CD4-positive, CD25-positive, alpha-beta regulatory T cell (primary cell): ENCODE measurements at regions not wholly inside any gene's neighbourhood (a gene's known extent, or its start where the extent isn't known, plus 50 kb on each side); places are given as distances from the start of the nearest gene placed in this dataset.

Experiments used
- ATAC-seq, 2 donors: fragments of 150-1000 bp; cut with Tn5 transposase; one replicate each; pipeline ENCODE4 v1.10.0; 2021; ENCODE audit warnings: low read depth in 2 of 2, moderate number of reproducible peaks in 2 of 2, moderate library complexity in 1 of 2
- DNase-seq, 3 donors: peaks; one replicate each; pipeline versions ENCODE4 v3.0.0 to v3.0.0-alpha.2; 2012 to 2022; ENCODE audit warnings: mixed read lengths in 1 of 3
- H3K27ac ChIP-seq: one replicate; pipeline ENCODE4 v1.7.0; 2013; ENCODE audit warnings: mild to moderate bottlenecking, low read length; ENCODE audit not compliant: insufficient read depth, poor library complexity, severe bottlenecking
- H3K27me3 ChIP-seq: one replicate; pipeline ENCODE4 v1.7.0; 2013; ENCODE audit warnings: low read length; ENCODE audit not compliant: control insufficient read depth, insufficient read depth
- H3K36me3 ChIP-seq: one replicate; pipeline ENCODE4 v1.7.0; 2013; ENCODE audit warnings: mild to moderate bottlenecking, low read length, moderate library complexity; ENCODE audit not compliant: control insufficient read depth, insufficient read depth
- H3K4me1 ChIP-seq: 2 replicates; pipeline ENCODE4 v1.7.0; 2013; ENCODE audit warnings: mild to moderate bottlenecking, low read length; ENCODE audit not compliant: insufficient read depth, control insufficient read depth, poor library complexity, severe bottlenecking
- H3K4me3 ChIP-seq: one replicate; pipeline ENCODE4 v1.7.0; 2013; ENCODE audit warnings: low read depth, mild to moderate bottlenecking, low read length, moderate library complexity
- H3K9me3 ChIP-seq, 2 experiments: 1 replicate in 1 of 2; 2 replicates in 1 of 2; pipeline ENCODE4 v1.7.0; 2013; ENCODE audit warnings: low read length in 2 of 2, mild to moderate bottlenecking in 1 of 2, moderate library complexity in 1 of 2; ENCODE audit not compliant: control insufficient read depth in 2 of 2
- H3K27ac Mint-ChIP-seq, 3 donors: one replicate each; pipeline ENCODE4 v1.8.0; 2020 to 2022; ENCODE audit warnings: mild to moderate bottlenecking in 3 of 3, mixed read lengths in 3 of 3, moderate library complexity in 2 of 3
- H3K27me3 Mint-ChIP-seq: one replicate; pipeline ENCODE4 v1.8.0; 2022; ENCODE audit warnings: mild to moderate bottlenecking, mixed read lengths
- H3K36me3 Mint-ChIP-seq: one replicate; pipeline ENCODE4 v1.8.0; 2020; ENCODE audit warnings: mixed read lengths
- H3K4me1 Mint-ChIP-seq, 4 donors: one replicate each; pipeline ENCODE4 v1.8.0; 2020 to 2022; ENCODE audit warnings: mixed read lengths in 4 of 4, mild to moderate bottlenecking in 1 of 4
- H3K4me3 Mint-ChIP-seq, 4 donors: one replicate each; pipeline ENCODE4 v1.8.0; 2020 to 2022; ENCODE audit warnings: mild to moderate bottlenecking in 4 of 4, mixed read lengths in 4 of 4, moderate library complexity in 3 of 4
- H3K9me3 Mint-ChIP-seq, 7 donors: one replicate each; pipeline ENCODE4 v1.8.0; 2020 to 2022; ENCODE audit warnings: mixed read lengths in 7 of 7, mild to moderate bottlenecking in 3 of 7, moderate library complexity in 2 of 7

DNA sequence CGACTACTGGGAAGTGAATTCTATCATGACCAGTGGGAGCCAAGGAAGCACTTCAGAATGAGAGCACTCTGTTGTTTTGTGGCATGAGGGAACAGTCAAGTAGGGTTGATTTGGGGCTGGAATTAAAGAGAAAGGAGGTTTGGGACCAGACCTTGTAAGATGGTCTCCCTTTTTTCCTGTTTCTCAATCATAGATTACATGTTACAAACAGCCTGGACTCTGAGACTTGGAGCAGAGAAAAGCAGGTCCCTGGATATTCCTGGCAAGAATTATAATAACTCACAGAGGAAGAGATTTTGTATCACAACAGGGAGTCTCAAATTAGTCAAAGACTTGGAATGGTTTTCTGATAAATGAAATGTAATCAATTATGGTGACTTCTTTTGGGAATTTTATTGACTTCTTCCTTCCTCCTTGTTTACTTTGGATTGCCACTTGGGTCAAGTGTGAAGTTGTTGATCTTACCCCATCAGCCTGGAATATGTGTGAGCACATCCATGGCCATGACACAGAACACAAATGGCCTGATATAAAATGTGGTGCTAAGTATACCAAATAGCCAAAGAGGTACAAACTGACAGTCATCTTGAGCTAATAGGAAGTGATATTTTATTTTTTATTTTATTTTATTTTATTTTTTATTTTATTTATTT is 131.0 kb upstream of the OSMR start:
- no peak overlapping the region for H3K4me3 Mint-ChIP-seq
- H3K4me1 ChIP-seq, result no peaks in the 10 kb centered on the region
- H3K4me3 ChIP-seq, result no peak overlapping the region
- DNase-seq, result no peak
- H3K36me3 Mint-ChIP-seq, result no peaks in the 10 kb centered on the region
- H3K4me1 Mint-ChIP-seq, result no peaks in the 10 kb centered on the region
- peaks cover 9% of the 10 kb centered on the region for H3K27me3 Mint-ChIP-seq
- H3K9me3 Mint-ChIP-seq, result peaks cover 0 to 6% (median 0%) of the 10 kb centered on the region in 7 donors
- no peak overlapping the region for H3K27ac Mint-ChIP-seq
- no peak overlapping the region for H3K27ac ChIP-seq
- no peaks in the 10 kb centered on the region for H3K27me3 ChIP-seq
- no peaks in the 10 kb centered on the region for H3K9me3 ChIP-seq
- H3K36me3 ChIP-seq, result no peaks in the 10 kb centered on the region
- no peak for ATAC-seq

DNA sequence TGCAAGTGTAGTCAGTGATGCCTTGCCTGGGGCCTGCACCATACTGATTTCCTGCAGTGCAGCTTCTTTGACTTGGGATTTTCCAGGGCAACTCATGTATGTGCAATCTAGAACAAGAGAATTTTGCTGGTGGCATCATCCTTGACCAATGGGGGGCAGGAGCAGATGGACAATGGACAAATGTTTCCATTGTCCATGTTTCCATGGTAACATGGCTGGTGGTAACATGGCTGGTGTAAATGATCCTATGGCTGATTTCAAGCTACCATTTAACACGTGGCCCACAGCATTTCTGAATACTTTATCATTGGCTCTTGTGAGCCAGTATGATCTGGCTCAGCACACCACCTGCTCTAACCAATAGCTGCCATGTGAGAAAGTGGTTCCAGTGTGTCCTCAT is 130.1 kb upstream of the OSMR start:
- Histone ChIP-seq H3K36me3 (no peaks in the 10 kb centered on the region), H3K4me3 (no peak overlapping the region), H3K27ac (no peak overlapping the region), H3K4me1 (no peaks in the 10 kb centered on the region), H3K27me3 (no peaks in the 10 kb centered on the region), H3K9me3 (no peaks in the 10 kb centered on the region)
- Mint-ChIP-seq H3K4me1 (no peaks in the 10 kb centered on the region), H3K27ac (no peak overlapping the region), H3K4me3 (no peak overlapping the region), H3K36me3 (no peaks in the 10 kb centered on the region), H3K9me3 (peaks cover 0 to 6% (median 0%) of the 10 kb centered on the region in 7 donors), H3K27me3 (peaks cover 9% of the 10 kb centered on the region)
- DNase-seq, result no peak
- no peak for ATAC-seq

DNA sequence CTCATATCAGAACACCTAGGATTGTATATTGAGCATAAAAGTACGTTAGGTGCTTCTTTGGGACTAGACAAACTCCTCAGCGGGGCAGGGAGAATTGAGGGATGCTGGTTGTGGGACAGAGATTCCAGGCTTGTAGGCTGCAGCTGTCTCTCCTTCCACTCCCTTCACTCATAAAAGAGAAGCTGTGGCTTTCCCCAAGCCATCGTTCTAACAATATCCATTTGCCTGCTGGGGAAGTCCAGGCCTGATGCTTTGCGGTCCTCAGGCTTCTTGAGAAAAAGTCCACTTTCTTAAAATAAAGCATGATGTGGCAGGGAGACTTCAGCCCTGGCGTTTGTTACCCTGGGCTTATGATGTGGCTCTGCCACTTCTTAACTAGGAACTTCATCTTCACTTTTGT is 129.3 kb upstream of the OSMR start:
- no peaks in the 10 kb centered on the region for H3K4me1 Mint-ChIP-seq
- H3K4me3 Mint-ChIP-seq, result no peak overlapping the region
- Histone ChIP-seq H3K4me3 (no peak overlapping the region), H3K36me3 (no peaks in the 10 kb centered on the region), H3K4me1 (no peaks in the 10 kb centered on the region), H3K9me3 (no peaks in the 10 kb centered on the region), H3K27ac (no peak overlapping the region), H3K27me3 (no peaks in the 10 kb centered on the region)
- H3K9me3 Mint-ChIP-seq, result peaks cover 0 to 6% (median 0%) of the 10 kb centered on the region in 7 donors
- no peak for DNase-seq
- H3K27ac Mint-ChIP-seq, result no peak overlapping the region
- ATAC-seq, result no peak
- peaks cover 9% of the 10 kb centered on the region for H3K27me3 Mint-ChIP-seq
- H3K36me3 Mint-ChIP-seq, result no peaks in the 10 kb centered on the region

DNA sequence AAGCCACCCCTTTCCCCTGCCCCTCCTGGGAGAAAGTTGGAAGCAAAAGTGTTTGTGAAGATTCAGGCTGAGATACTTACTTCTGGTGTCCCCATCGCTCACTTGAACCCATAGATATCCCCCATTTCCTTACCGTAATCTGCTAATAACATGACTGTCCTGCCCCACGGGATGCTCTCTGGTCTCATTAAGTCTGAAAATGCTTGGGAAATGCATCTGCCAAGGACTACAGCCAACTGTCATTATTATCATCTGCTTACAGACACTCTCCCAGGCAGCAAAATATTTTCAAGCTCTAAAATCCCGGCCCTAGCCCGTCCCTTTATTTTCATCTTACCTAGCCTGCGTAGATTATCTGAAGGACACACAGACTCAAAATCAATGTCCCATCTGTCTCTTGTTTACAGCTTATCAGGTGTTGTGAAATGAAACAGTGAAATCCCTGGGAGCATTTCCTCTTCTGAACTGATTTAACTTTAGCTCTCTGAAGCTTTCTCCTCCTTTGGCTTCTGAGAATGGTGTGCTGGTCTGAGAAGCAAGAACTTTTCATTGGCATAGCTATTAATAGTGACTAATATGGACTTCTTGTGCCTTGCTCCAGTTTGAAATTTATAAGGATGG is 126.9 kb upstream of the OSMR start:
- Mint-ChIP-seq H3K9me3 (peaks cover 0 to 6% (median 0%) of the 10 kb centered on the region in 7 donors), H3K27ac (no peak overlapping the region), H3K4me3 (no peak overlapping the region), H3K27me3 (peaks cover 4% of the 10 kb centered on the region), H3K36me3 (no peaks in the 10 kb centered on the region), H3K4me1 (no peaks in the 10 kb centered on the region)
- H3K4me3 ChIP-seq, result no peak overlapping the region
- no peaks in the 10 kb centered on the region for H3K9me3 ChIP-seq
- H3K27me3 ChIP-seq, result no peaks in the 10 kb centered on the region
- H3K27ac ChIP-seq, result no peak overlapping the region
- ATAC-seq (no peak), DNase-seq (no peak)
- H3K36me3 ChIP-seq, result no peaks in the 10 kb centered on the region
- no peaks in the 10 kb centered on the region for H3K4me1 ChIP-seq

DNA sequence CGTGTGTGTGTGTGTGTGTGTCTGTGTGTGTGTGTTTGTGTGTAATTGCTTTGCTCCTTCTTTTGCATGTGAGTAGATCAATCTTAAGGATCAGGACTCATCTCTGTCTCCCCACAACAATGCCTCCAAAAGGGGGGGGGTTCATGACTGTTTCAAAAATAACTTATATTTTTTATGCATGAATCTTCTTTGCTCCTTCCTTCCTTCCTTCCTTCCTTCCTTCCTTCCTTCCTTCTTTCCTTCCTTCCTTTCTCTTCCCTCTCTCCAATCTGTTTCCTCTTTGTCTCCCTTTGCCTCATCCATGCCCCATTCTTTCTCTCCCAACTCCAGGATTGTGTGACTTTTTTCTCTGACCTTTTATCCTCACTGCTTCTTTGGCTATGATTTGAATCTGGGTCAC is 126.4 kb upstream of the OSMR start:
- Mint-ChIP-seq H3K4me3 (no peak overlapping the region), H3K9me3 (peaks cover 0 to 6% (median 0%) of the 10 kb centered on the region in 7 donors), H3K4me1 (no peaks in the 10 kb centered on the region), H3K27ac (no peak overlapping the region), H3K36me3 (no peaks in the 10 kb centered on the region), H3K27me3 (peaks cover 4% of the 10 kb centered on the region)
- Histone ChIP-seq H3K4me3 (no peak overlapping the region), H3K27ac (no peak overlapping the region), H3K9me3 (no peaks in the 10 kb centered on the region), H3K27me3 (no peaks in the 10 kb centered on the region), H3K4me1 (no peaks in the 10 kb centered on the region), H3K36me3 (no peaks in the 10 kb centered on the region)
- ATAC-seq (no peak), DNase-seq (no peak)

DNA sequence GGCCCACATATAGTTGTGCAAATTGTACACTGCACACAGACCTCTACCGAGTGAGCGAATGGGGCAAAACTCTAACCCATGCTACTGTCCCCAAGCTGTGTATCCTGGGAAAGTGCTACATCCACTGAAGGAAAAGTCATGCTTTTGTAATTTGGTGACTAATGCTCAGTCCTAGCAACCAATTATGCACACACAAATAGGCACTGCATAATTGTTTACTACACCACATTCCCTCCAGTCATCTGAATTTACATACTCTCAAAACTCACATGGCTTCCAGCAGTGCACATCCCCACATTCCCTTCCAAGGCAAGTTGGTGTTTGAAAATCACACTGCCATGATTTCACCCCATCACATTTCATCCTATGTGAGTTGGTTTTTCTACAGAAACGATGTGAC is 125.9 kb upstream of the OSMR start:
- H3K4me1 ChIP-seq, result no peaks in the 10 kb centered on the region
- H3K4me1 Mint-ChIP-seq, result no peaks in the 10 kb centered on the region

DNA sequence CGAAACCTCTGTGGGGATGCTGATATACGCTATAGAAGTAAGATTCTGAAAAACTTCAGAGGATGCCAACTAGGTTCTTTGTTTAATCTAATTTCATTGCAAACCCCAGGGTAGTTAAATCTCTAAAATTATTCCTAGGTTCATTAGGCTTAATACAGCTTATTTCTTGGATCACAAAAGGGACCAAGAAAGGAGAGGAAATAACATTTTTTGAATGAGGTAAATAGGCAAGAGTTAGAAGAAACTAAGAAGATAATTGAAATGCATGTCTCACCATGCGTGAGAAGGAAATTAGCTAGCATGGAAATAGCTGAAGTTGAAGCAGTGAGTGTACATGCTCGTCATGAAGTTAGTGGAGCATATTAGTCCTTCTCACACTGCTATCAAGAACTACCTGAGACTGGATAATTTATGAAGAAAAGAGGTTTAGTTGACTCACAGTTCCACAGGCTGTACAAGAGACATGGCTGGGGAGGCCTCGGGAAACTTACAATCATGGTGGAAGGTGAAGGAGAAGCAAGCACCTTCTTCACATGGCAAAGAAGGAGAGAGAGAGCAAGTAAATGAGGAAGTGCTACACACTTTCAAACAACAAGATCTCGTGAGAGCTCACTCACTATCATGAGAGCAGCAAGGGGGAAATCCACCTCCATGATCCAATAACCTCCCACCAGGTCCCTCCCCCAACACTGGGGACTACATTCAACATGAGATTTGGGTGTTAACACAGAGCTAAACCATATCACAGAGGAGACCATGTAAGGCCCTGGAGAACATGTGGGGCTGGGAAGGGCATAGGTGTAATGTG is 125.1 kb upstream of the OSMR start:
- H3K36me3 Mint-ChIP-seq, result no peaks in the 10 kb centered on the region
- Histone ChIP-seq H3K9me3 (no peaks in the 10 kb centered on the region), H3K27ac (no peak overlapping the region), H3K27me3 (no peaks in the 10 kb centered on the region), H3K4me3 (no peak overlapping the region), H3K36me3 (no peaks in the 10 kb centered on the region), H3K4me1 (no peaks in the 10 kb centered on the region)
- H3K9me3 Mint-ChIP-seq, result peaks cover 0 to 6% (median 0%) of the 10 kb centered on the region in 7 donors
- H3K4me1 Mint-ChIP-seq, result no peaks in the 10 kb centered on the region
- ATAC-seq, result no peak
- peak overlapping the region in 1 of 4 donors; percentile 13 for H3K4me3 Mint-ChIP-seq
- H3K27me3 Mint-ChIP-seq, result peaks cover 4% of the 10 kb centered on the region
- no peak for DNase-seq
- no peak overlapping the region for H3K27ac Mint-ChIP-seq

More for the DNA sequence above, 125.9 kb upstream of the OSMR start:
- Histone ChIP-seq H3K27me3 (no peaks in the 10 kb centered on the region), H3K36me3 (no peaks in the 10 kb centered on the region), H3K4me3 (no peak overlapping the region), H3K27ac (no peak overlapping the region), H3K9me3 (no peaks in the 10 kb centered on the region)
- no peak for ATAC-seq
- Mint-ChIP-seq H3K9me3 (peaks cover 0 to 6% (median 0%) of the 10 kb centered on the region in 7 donors), H3K36me3 (no peaks in the 10 kb centered on the region), H3K27ac (no peak overlapping the region), H3K27me3 (peaks cover 4% of the 10 kb centered on the region), H3K4me3 (no peak overlapping the region)
- no peak for DNase-seq
